HCT116 (cell line): ENCODE measurements at regions not wholly inside any gene's neighbourhood (a gene's known extent, or its start where the extent isn't known, plus 50 kb on each side); places are given as distances from the start of the nearest gene placed in this dataset.

Source experiments
- ATAC-seq: fragments of 200-7000 bp; cut with Tn5 transposase; 2 replicates; pipeline ENCODE4 v1.9.1; 2020; ENCODE audit warnings: mild to moderate bottlenecking, moderate library complexity
- BruUV-seq: library from RNA; stranded (reverse); fragments of 400-500 nt; replicated peaks from 2 replicates; lab custom pipeline; 2021; lab: Mats Ljungman, UMichigan
- CTCF ChIA-PET: fragments of 300-600 bp; sonication (Branson Sonifier 250); formaldehyde crosslinking; loops from one replicate; lab custom pipeline; 2021; ENCODE audit warnings: antibody characterized with exemption; lab: Charles Lee
- POLR2A ChIA-PET: fragments of 300-600, 350-600 bp; sonication (Branson Sonifier 250); formaldehyde crosslinking; loops from one replicate; lab custom pipeline; 2021; ENCODE audit warnings: antibody characterized with exemption; lab: Charles Lee
- RAD21 ChIA-PET, 2 experiments: fragments of 300-600 bp; sonication (Branson Sonifier 250); formaldehyde crosslinking; loops; one replicate each; lab custom pipeline; 2023; ENCODE audit warnings: low total read pairs in 2 of 2; ENCODE audit not compliant: uncharacterized antibody in 2 of 2, unreplicated experiment in 2 of 2, low non-redundant PET in 1 of 2; lab: Charles Lee
- DNase-seq: peaks from one replicate; pipeline ENCODE4 v3.0.0-alpha.2; 2010; ENCODE audit warnings: low read depth, low spot score
- H2AFZ ChIP-seq: fragments of 200-600 bp; shearing (Covaris generic), sonication (generic); 2 replicates; pipeline ENCODE4 v1.6.1; 2017; ENCODE audit warnings: low read depth, mixed run types, mixed read lengths, antibody characterized with exemption, low read length; ENCODE audit not compliant: poor library complexity, severe bottlenecking
- H3K27ac ChIP-seq: 2 replicates; pipeline ENCODE4 v1.5.1; 2012; ENCODE audit warnings: low read depth, low read length
- H3K27me3 ChIP-seq: fragments of 200-600 bp; sonication (generic); 2 replicates; pipeline ENCODE4 v1.6.1; 2016; ENCODE audit warnings: mixed run types, low read length, mixed read lengths; ENCODE audit not compliant: insufficient read depth
- H3K36me3 ChIP-seq, 2 experiments: fragments of 200-500 bp in 1 of 2; fragments of 200-600 bp in 1 of 2; sonication (Bioruptor generic) in 1 of 2; sonication (generic) in 1 of 2; 2 replicates each; pipeline versions ENCODE4 v1.5.1 to v1.6.1; 2014 to 2016; ENCODE audit warnings: low read length in 2 of 2, inconsistent platforms in 1 of 2, mixed read lengths in 1 of 2, mixed run types in 1 of 2; ENCODE audit not compliant: insufficient read depth in 2 of 2, control insufficient read depth in 1 of 2
- H3K4me1 ChIP-seq, 2 experiments: fragments of 200-600 bp in 1 of 2; sonication (generic) in 1 of 2; 2 replicates each; pipeline versions ENCODE4 v1.5.1 to v1.6.1; 2012 to 2017; ENCODE audit warnings: low read length in 2 of 2, inconsistent platforms in 1 of 2, mild to moderate bottlenecking in 1 of 2, mixed read lengths in 1 of 2, mixed run types in 1 of 2, moderate library complexity in 1 of 2; ENCODE audit not compliant: insufficient read depth in 2 of 2, control insufficient read depth in 1 of 2
- H3K4me2 ChIP-seq: fragments of 200-600 bp; sonication (generic); 2 replicates; pipeline ENCODE4 v1.6.1; 2017; ENCODE audit warnings: mixed run types, low read length, mixed read lengths
- H3K4me3 ChIP-seq, 2 experiments: fragments of 200-600 bp in 1 of 2; sonication (generic) in 1 of 2; replicated peaks in 1 of 2; 2 replicates each; pipeline ENCODE4 v1.5.1; 2011 to 2016; ENCODE audit warnings: low read length in 2 of 2, control low read depth in 1 of 2, low read depth in 1 of 2, mild to moderate bottlenecking in 1 of 2, mixed read lengths in 1 of 2, mixed run types in 1 of 2
- H3K79me2 ChIP-seq: fragments of 200-600 bp; sonication (generic); 2 replicates; pipeline ENCODE4 v1.6.1; 2017; ENCODE audit warnings: mild to moderate bottlenecking, mixed run types, low read length, moderate library complexity, mixed read lengths; ENCODE audit not compliant: insufficient read depth
- H3K9ac ChIP-seq: fragments of 200-600 bp; sonication (generic); 2 replicates; pipeline ENCODE4 v1.6.1; 2016; ENCODE audit warnings: low read length, mixed read lengths
- H3K9me2 ChIP-seq: fragments of 200-600 bp; sonication (generic), shearing (Covaris generic); 2 replicates; pipeline ENCODE4 v1.6.1; 2017; ENCODE audit warnings: mixed run types, mild to moderate bottlenecking, moderate library complexity; ENCODE audit not compliant: insufficient read depth
- H3K9me3 ChIP-seq, 2 experiments: fragments of 200-500 bp in 1 of 2; fragments of 200-600 bp in 1 of 2; sonication (Bioruptor generic) in 1 of 2; sonication (generic) in 1 of 2; 2 replicates each; pipeline ENCODE4 v1.6.1; 2014 to 2017; ENCODE audit warnings: low read length in 2 of 2, mixed read lengths in 2 of 2, inconsistent platforms in 1 of 2, low read depth in 1 of 2, mild to moderate bottlenecking in 1 of 2, mixed run types in 1 of 2, moderate library complexity in 1 of 2; ENCODE audit not compliant: control insufficient read depth in 1 of 2, insufficient read depth in 1 of 2
- H4K20me1 ChIP-seq: fragments of 200-600 bp; sonication (generic), shearing (Covaris generic); 2 replicates; pipeline ENCODE4 v1.6.1; 2017; ENCODE audit warnings: mixed run types, mild to moderate bottlenecking, moderate library complexity; ENCODE audit not compliant: insufficient read depth
- EGR1 ChIP-seq: IDR thresholded peaks from 2 replicates; pipeline ENCODE4 v1.6.1; 2012; ENCODE audit warnings: low read depth
- EZH2phosphoT487 ChIP-seq: fragments of 200-600 bp; IDR thresholded peaks from 2 replicates; pipeline ENCODE4 v1.6.1; 2018; ENCODE audit warnings: antibody characterized with exemption, borderline replicate concordance
- FOSL1 ChIP-seq: IDR thresholded peaks from 2 replicates; pipeline ENCODE4 v1.6.1; 2012; ENCODE audit warnings: low read depth
- POLR2A ChIP-seq: IDR thresholded peaks from 2 replicates; pipeline ENCODE4 v1.7.0; 2011; ENCODE audit warnings: borderline replicate concordance; ENCODE audit not compliant: insufficient read depth, insufficient read length; ENCODE audit errors: extremely low read depth
- POLR2AphosphoS5 ChIP-seq: IDR thresholded peaks from 2 replicates; pipeline ENCODE4 v1.6.1; 2011; ENCODE audit warnings: mild to moderate bottlenecking, low read depth, low read length, moderate library complexity
- RAD21 ChIP-seq: IDR thresholded peaks from 2 replicates; pipeline ENCODE4 v1.6.1; 2012; ENCODE audit warnings: low read depth, mild to moderate bottlenecking
- SIN3A ChIP-seq: IDR thresholded peaks from 2 replicates; pipeline ENCODE4 v1.6.1; 2012; ENCODE audit warnings: low read depth
- SP1 ChIP-seq: IDR thresholded peaks from 2 replicates; pipeline ENCODE4 v1.6.1; 2012; ENCODE audit warnings: low read depth
- SRF ChIP-seq: IDR thresholded peaks from 2 replicates; pipeline ENCODE4 v1.6.1; 2012; ENCODE audit warnings: low read depth
- TCF7L2 ChIP-seq: IDR thresholded peaks from 2 replicates; pipeline ENCODE4 v1.7.0; 2011; ENCODE audit warnings: borderline replicate concordance, inconsistent platforms; ENCODE audit not compliant: insufficient read depth, insufficient read length; ENCODE audit errors: extremely low read depth
- YY1 ChIP-seq: IDR thresholded peaks from 2 replicates; pipeline ENCODE4 v1.6.1; 2011; ENCODE audit warnings: low read length, low read depth, moderate library complexity, mild to moderate bottlenecking; ENCODE audit not compliant: insufficient replicate concordance; ENCODE audit errors: extremely low read depth
- ZFX ChIP-seq: fragments of 450-650 bp; IDR thresholded peaks from 2 replicates; pipeline ENCODE4 v1.6.1; 2017
- intact Hi-C: fragments of 100-400 bp; cut with micrococcal nuclease; formaldehyde crosslinking; loops from 2 replicates; pipeline ENCODE4 v1.10.0; 2022
- TF ChIP-seq, protein P1 (sequence below), 3 experiments: fragments of 200-600 bp in 1 of 3; sonication (generic) in 1 of 3; IDR thresholded peaks in 2 of 3; conservative IDR thresholded peaks in 1 of 3; 2 replicates each; pipeline ENCODE4 v1.5.1; 2012 to 2017; ENCODE audit warnings: low read depth in 2 of 3, low read length in 2 of 3, antibody characterized with exemption in 1 of 3, borderline replicate concordance in 1 of 3, control low read depth in 1 of 3, mild to moderate bottlenecking in 1 of 3, mixed read lengths in 1 of 3, mixed run types in 1 of 3, moderate library complexity in 1 of 3; ENCODE audit not compliant: insufficient read depth in 1 of 3
- TF ChIP-seq, protein P2 (sequence below): IDR thresholded peaks from 2 replicates; pipeline ENCODE4 v1.6.1; 2012
- TF ChIP-seq, protein P3 (sequence below): IDR thresholded peaks from 2 replicates; pipeline ENCODE4 v1.6.1; 2012

DNA sequence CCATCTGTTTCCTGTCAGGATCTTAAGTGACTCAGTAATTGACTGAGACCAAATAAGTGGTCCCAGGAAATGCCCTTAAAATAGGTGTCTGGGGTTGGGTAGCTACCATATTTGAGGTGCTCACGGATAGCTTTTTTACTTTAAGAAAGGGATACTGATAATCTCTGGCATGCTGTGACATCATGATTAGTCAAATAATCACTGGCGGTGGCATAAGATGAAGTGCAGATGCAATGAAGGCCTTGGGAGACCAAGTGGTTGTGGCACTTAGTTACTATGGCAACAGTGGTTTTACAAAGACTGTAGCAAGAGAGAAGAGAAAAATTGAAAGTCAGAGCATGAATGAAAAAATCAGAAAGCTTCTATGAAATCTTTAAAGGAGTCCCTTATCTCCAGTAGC is 114.5 kb upstream of the SLIT2 start:
- Histone ChIP-seq H3K79me2 (no peaks in the 10 kb centered on the region), H3K9me2 (no peaks in the 10 kb centered on the region), H3K4me2 (no peak overlapping the region), H2AFZ (no peak overlapping the region), H3K4me3 (no peak overlapping the region), H3K9ac (no peak overlapping the region), H3K36me3 (no peaks in the 10 kb centered on the region), H3K4me1 (no peaks in the 10 kb centered on the region), H4K20me1 (no peaks in the 10 kb centered on the region; the same call in 1 of the 2 replicates), H3K9me3 (no peaks in the 10 kb centered on the region), H3K27me3 (no peaks in the 10 kb centered on the region), H3K27ac (no peak overlapping the region)
- BruUV-seq, result no TSS peak
- no peak for TF ChIP-seq SRF
- no peak for TF ChIP-seq YY1
- TF ChIP-seq, protein P1, sequence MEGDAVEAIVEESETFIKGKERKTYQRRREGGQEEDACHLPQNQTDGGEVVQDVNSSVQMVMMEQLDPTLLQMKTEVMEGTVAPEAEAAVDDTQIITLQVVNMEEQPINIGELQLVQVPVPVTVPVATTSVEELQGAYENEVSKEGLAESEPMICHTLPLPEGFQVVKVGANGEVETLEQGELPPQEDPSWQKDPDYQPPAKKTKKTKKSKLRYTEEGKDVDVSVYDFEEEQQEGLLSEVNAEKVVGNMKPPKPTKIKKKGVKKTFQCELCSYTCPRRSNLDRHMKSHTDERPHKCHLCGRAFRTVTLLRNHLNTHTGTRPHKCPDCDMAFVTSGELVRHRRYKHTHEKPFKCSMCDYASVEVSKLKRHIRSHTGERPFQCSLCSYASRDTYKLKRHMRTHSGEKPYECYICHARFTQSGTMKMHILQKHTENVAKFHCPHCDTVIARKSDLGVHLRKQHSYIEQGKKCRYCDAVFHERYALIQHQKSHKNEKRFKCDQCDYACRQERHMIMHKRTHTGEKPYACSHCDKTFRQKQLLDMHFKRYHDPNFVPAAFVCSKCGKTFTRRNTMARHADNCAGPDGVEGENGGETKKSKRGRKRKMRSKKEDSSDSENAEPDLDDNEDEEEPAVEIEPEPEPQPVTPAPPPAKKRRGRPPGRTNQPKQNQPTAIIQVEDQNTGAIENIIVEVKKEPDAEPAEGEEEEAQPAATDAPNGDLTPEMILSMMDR (IDR thresholded peaks at IDR 0.05 in 2 of 3, conservative IDR thresholded peaks at IDR 0.05 in 1 of 3; ENCODE audit: borderline replicate concordance in 1 of 3, insufficient read depth in 1 of 3, low read depth in 2 of 3, low read length in 2 of 3), result no peak
- no peak for TF ChIP-seq EZH2phosphoT487
- no peak for TF ChIP-seq SP1
- no peak for TF ChIP-seq EGR1
- TF ChIP-seq POLR2A, result no peak
- TF ChIP-seq RAD21, result no peak
- no peak for TF ChIP-seq TCF7L2
- no peak for DNase-seq
- ChIA-PET CTCF (no interaction called here), POLR2A (no interaction called here), RAD21 (no interaction called here)
- no peak for ATAC-seq
- intact Hi-C loops, result no loop called here

DNA sequence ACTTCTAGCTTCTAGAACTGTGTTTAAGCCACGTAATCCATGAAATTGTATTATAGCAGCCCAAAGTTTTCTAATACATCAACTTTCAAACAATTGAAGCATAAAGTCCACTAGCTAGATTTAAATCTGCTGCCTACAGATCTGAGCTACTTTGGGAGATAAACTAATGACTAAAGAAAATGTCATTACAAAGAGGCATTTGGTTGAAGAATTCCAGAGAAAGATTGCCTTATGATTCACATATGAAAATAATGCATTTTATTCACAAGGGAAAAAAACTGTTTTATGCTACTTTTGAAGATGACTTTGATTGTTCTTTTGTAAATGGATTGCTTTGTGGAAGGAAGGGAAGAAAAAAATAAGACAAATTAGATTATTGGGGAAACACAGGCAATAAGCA is 124.1 kb upstream of the SLIT2 start:
- ChIA-PET RAD21 (no interaction called here), POLR2A (no interaction called here), CTCF (no interaction called here)
- Histone ChIP-seq H3K9me3 (no peaks in the 10 kb centered on the region), H3K4me1 (no peaks in the 10 kb centered on the region), H3K4me3 (no peak overlapping the region), H2AFZ (no peak overlapping the region), H3K4me2 (no peak overlapping the region), H3K9me2 (no peaks in the 10 kb centered on the region), H3K79me2 (no peaks in the 10 kb centered on the region), H3K9ac (no peak overlapping the region), H3K27ac (no peak overlapping the region), H4K20me1 (no peaks in the 10 kb centered on the region; the same call in 1 of the 2 replicates), H3K27me3 (no peaks in the 10 kb centered on the region), H3K36me3 (no peaks in the 10 kb centered on the region)
- DNase-seq (no peak), ATAC-seq (no peak)
- no TSS peak for BruUV-seq
- intact Hi-C loops, result no loop called here
- TF ChIP-seq SP1 (no peak), POLR2AphosphoS5 (no peak), TCF7L2 (no peak), FOSL1 (no peak), EZH2phosphoT487 (no peak), ZFX (no peak), EGR1 (no peak), SIN3A (no peak), SRF (no peak)
- TF ChIP-seq, protein P1 (IDR thresholded peaks at IDR 0.05 in 2 of 3, conservative IDR thresholded peaks at IDR 0.05 in 1 of 3; ENCODE audit: borderline replicate concordance in 1 of 3, insufficient read depth in 1 of 3, low read depth in 2 of 3, low read length in 2 of 3), result no peak
- TF ChIP-seq, protein P2, sequence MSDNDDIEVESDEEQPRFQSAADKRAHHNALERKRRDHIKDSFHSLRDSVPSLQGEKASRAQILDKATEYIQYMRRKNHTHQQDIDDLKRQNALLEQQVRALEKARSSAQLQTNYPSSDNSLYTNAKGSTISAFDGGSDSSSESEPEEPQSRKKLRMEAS, result no peak
- TF ChIP-seq, protein P3, sequence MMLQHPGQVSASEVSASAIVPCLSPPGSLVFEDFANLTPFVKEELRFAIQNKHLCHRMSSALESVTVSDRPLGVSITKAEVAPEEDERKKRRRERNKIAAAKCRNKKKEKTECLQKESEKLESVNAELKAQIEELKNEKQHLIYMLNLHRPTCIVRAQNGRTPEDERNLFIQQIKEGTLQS, result no peak
